ENCODE measurements at regions not wholly inside any gene's neighbourhood (a gene's known extent, or its start where the extent isn't known, plus 50 kb on each side); places are given as distances from the start of the nearest gene placed in this dataset.

DNA sequence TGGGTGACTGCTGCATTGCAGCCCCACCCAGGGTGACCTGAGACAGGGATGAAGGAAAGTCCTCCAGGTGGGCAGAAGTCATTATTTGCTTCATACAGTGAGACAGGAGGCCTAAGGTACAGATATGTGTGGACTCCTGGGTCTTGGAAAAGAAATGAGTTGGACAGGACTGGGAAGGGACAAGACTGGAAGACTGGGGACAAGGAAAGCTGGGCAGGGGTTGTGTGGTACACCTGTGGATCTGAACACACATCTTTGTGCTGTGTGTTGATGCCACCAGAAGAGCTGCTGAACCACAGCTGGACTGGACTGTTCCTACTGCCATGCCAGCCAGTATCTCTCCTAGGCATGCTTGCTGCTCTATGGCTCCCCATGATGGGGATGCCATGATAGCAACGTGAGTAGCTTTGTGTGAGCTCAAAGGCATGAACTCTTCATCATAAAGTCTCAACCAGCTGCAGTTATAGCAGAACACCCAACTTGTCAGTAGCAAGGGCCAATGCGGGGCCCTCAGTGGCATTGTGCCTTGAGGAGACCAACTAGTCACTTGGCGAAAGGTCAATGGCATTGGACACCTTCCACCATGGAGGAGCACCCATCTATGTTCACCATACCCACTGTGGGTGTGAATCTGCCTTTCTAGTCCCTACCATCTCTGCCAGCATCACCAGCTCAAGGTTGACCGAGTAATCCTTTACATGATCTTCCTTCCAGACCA, 76.0 kb upstream of the GRB10 start:
- Histone ChIP-seq H3K4me1 (peaks cover 0 to 6% (median 0%) of the 10 kb centered on the region in 3 donors), H3K36me3 (no peaks in the 10 kb centered on the region), H3K27ac (no peak overlapping the region), H3K9me3 (no peaks in the 10 kb centered on the region), H3K4me3 (no peak overlapping the region), H3K27me3 (no peaks in the 10 kb centered on the region)
- DNase-seq, result no peak
- no peak for FAIRE-seq
- ATAC-seq, result no peak
- 94% methylated on average over 4 of the region's 4 CpGs for WGBS, 2 donors
- intact Hi-C loops (cut with DNase I), result no loop called here
- TF ChIP-seq, protein P1, sequence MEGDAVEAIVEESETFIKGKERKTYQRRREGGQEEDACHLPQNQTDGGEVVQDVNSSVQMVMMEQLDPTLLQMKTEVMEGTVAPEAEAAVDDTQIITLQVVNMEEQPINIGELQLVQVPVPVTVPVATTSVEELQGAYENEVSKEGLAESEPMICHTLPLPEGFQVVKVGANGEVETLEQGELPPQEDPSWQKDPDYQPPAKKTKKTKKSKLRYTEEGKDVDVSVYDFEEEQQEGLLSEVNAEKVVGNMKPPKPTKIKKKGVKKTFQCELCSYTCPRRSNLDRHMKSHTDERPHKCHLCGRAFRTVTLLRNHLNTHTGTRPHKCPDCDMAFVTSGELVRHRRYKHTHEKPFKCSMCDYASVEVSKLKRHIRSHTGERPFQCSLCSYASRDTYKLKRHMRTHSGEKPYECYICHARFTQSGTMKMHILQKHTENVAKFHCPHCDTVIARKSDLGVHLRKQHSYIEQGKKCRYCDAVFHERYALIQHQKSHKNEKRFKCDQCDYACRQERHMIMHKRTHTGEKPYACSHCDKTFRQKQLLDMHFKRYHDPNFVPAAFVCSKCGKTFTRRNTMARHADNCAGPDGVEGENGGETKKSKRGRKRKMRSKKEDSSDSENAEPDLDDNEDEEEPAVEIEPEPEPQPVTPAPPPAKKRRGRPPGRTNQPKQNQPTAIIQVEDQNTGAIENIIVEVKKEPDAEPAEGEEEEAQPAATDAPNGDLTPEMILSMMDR (IDR thresholded peaks at IDR 0.05), result no peak

- H3K9me3 ChIP-seq, result no peaks in the 10 kb centered on the region
- TF ChIP-seq, protein P1 (IDR thresholded peaks at IDR 0.05), result no peak
- H3K36me3 ChIP-seq, result no peaks in the 10 kb centered on the region
- no peak overlapping the region for H3K27ac ChIP-seq
- 66 to 67% methylated on average over 6 of the region's 6 CpGs for WGBS, 2 donors
- peak in 4 of 6 donors; percentile 16 to 74 (median 42) for DNase-seq
- intact Hi-C loops (cut with DNase I), result no loop called here
- no peak overlapping the region for H3K4me3 ChIP-seq
- peaks cover 0 to 6% (median 0%) of the 10 kb centered on the region in 3 donors for H3K4me1 ChIP-seq
- no peak for FAIRE-seq
- H3K27me3 ChIP-seq, result no peaks in the 10 kb centered on the region
- ATAC-seq, result peak in 3 of 4 donors; percentile 46 to 71 (median 50)
Observed at GRCh38 chr7:50857804-50858489, 75.3 kb upstream of the GRB10 start.

- 79 to 90% methylated on average over 5 of the region's 5 CpGs for WGBS, 2 donors
- Histone ChIP-seq H3K27ac (no peak overlapping the region), H3K36me3 (no peaks in the 10 kb centered on the region), H3K9me3 (no peaks in the 10 kb centered on the region), H3K4me3 (no peak overlapping the region), H3K27me3 (no peaks in the 10 kb centered on the region), H3K4me1 (peaks cover 0 to 6% (median 0%) of the 10 kb centered on the region in 3 donors)
- FAIRE-seq (no peak), DNase-seq (no peak), ATAC-seq (peak in 1 of 4 donors; percentile 8)
- TF ChIP-seq, protein P1 (IDR thresholded peaks at IDR 0.05), result no peak
- intact Hi-C loops (cut with DNase I), result no loop called here
Observed at GRCh38 chr7:50856806-50857205, 74.1 kb upstream of the GRB10 start.

GRCh38 chr7:50856231-50856630, 73.5 kb upstream of the GRB10 start:
- TF ChIP-seq, protein P1 (IDR thresholded peaks at IDR 0.05), result no peak

DNA sequence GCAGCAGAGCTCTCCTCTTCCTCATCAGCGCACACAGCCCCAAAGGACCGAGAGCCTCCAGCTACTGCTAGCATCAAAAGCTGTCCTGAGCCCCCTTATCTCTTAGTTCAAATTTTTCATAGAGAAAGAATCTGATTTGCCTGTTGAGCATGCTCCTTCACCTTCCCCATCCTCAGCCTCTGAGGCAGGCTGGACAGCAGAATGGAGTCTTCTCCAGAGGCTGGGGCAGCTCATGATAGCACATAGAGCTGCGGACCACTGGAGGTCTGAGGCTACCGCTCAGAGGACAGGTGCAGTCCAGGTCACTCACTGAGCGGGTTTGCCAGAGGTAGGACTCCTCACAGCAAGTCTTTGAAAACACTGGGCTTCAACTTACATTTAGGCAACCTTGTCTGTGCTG, 72.8 kb upstream of the GRB10 start:
- FAIRE-seq, result no peak
- 97 to 98% methylated on average over 5 of the region's 5 CpGs for WGBS, 2 donors
- Histone ChIP-seq H3K36me3 (no peaks in the 10 kb centered on the region), H3K9me3 (no peaks in the 10 kb centered on the region), H3K27ac (no peak overlapping the region), H3K27me3 (no peaks in the 10 kb centered on the region), H3K4me1 (peaks cover 0 to 6% (median 0%) of the 10 kb centered on the region in 3 donors), H3K4me3 (no peak overlapping the region)
- ATAC-seq, result no peak
- intact Hi-C loops (cut with DNase I), result no loop called here
- DNase-seq, result no peak
- TF ChIP-seq, protein P1 (IDR thresholded peaks at IDR 0.05), result no peak

More at GRCh38 chr7:50856231-50856630, 73.5 kb upstream of the GRB10 start:
- H3K27ac ChIP-seq, result no peak overlapping the region
- peaks cover 0 to 6% (median 0%) of the 10 kb centered on the region in 3 donors for H3K4me1 ChIP-seq
- H3K9me3 ChIP-seq, result no peaks in the 10 kb centered on the region
- WGBS, 2 donors, result 95 to 96% methylated on average over 4 of the region's 4 CpGs
- ATAC-seq (no peak), FAIRE-seq (no peak), DNase-seq (no peak)
- H3K36me3 ChIP-seq, result no peaks in the 10 kb centered on the region
- intact Hi-C loops (cut with DNase I), result no loop called here
- no peaks in the 10 kb centered on the region for H3K27me3 ChIP-seq
- no peak overlapping the region for H3K4me3 ChIP-seq
